ENCODE measurements at regions not wholly inside any gene's neighbourhood (a gene's known extent, or its start where the extent isn't known, plus 50 kb on each side); places are given as distances from the start of the nearest gene placed in this dataset.

DNA sequence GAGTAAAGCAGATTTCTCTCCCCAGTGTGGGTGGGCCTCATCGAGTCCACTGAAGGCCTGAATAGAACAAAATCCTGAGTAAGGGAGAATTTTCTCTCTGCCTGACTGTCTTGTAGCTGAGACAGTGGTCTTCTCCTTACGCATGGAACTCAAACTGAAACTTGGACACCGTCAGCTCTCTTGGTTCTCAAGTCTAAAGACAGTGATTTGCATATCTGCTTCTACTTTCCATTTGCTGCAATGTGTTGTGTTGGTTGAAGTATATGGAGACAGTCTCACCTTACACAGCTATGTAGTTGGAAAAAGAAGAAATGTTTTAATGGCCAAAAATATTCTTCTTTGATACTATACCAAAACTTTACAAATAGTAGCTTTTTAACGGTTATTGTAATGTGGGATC is 160.2 kb upstream of the LMNTD1 start:
- ATAC-seq (ENCODE audit: low FRiP score) (no peak), DNase-seq (ENCODE audit: low spot score) (no peak)
- TF ChIP-seq, protein P1, sequence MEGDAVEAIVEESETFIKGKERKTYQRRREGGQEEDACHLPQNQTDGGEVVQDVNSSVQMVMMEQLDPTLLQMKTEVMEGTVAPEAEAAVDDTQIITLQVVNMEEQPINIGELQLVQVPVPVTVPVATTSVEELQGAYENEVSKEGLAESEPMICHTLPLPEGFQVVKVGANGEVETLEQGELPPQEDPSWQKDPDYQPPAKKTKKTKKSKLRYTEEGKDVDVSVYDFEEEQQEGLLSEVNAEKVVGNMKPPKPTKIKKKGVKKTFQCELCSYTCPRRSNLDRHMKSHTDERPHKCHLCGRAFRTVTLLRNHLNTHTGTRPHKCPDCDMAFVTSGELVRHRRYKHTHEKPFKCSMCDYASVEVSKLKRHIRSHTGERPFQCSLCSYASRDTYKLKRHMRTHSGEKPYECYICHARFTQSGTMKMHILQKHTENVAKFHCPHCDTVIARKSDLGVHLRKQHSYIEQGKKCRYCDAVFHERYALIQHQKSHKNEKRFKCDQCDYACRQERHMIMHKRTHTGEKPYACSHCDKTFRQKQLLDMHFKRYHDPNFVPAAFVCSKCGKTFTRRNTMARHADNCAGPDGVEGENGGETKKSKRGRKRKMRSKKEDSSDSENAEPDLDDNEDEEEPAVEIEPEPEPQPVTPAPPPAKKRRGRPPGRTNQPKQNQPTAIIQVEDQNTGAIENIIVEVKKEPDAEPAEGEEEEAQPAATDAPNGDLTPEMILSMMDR (IDR thresholded peaks at IDR 0.05) = no peak

DNA sequence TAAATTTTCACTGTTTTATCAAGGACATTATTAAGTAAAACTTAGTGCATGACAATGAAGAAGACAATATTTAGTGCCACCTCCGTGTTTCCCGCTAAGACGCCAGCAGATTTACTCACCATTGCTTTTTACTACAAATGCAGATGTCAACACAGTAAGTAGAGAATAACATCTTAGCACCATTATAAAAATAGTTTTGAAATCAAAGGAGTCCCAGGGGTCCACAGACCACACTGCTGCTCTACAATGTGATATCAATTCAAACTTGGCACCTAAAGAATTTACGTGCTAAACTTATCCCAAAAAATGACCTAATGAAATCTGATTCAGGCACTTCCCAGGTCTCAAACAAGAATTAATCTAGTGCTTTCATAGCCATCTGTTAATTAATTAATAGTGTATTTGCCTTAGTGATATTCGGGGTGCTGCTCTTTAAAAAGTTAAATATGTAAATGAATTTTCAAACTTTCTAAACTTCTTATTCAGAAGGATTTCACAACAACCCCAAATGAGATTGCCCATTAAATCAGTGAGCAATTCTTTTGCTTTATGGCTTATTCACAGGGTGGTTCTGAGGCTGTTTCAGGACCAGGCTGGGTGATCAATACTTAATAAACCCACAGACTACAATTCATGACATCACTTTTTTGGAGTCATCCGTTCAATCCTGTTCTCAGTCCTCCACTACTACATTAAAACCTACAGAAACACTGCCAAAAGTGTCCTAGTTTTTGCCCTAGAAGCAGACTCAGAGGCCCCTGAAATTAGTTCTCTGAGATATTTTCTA is 161.3 kb upstream of the LMNTD1 start:
- TF ChIP-seq, protein P1 (IDR thresholded peaks at IDR 0.05) = no peak

DNA sequence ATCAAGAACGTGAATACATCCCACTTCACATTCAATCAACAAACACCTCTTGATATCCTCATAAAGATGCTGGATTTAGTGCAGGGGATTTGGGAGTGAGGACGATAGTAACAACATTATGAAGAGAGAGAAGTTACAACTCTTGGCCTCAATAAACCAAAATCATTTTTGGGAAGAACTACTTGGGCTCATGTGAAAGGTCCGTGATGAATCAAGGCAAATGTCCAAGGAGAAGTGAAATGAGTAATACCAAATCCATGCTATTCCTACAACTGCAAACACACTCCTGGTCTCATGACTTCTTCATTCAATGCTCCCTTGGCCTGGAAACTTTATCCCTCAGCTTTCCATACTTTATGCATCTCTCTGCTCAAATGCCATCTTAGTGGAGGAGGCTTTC is 162.0 kb upstream of the LMNTD1 start:
- TF ChIP-seq, protein P1 (IDR thresholded peaks at IDR 0.05) = no peak
- ATAC-seq (ENCODE audit: low FRiP score) (no peak), DNase-seq (ENCODE audit: low spot score) (no peak)

More for the DNA sequence above, 161.3 kb upstream of the LMNTD1 start:
- ATAC-seq (ENCODE audit: low FRiP score) = no peak
- DNase-seq (ENCODE audit: low spot score) = no peak

DNA sequence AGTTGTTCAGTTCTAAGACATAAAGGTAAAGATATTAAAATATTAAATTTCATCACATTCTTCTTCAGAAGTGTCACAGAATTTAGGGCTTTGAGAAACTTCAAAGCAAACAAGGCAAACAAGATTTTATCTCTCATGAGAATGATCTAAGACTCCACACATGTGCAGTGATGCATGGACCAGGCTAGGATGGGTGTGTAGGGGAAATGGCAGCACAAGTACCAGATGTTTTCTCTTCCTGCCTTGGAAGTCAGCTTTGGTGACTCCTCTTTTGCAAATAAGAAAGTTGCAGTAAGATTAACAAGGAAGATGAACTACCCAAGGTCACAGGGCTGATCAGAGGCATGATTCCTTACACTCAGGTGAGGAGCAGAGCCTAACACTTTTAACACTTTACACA is 163.8 kb upstream of the LMNTD1 start:
- DNase-seq (ENCODE audit: low spot score) (no peak), ATAC-seq (ENCODE audit: low FRiP score) (no peak)
- TF ChIP-seq, protein P1 (IDR thresholded peaks at IDR 0.05) = no peak

DNA sequence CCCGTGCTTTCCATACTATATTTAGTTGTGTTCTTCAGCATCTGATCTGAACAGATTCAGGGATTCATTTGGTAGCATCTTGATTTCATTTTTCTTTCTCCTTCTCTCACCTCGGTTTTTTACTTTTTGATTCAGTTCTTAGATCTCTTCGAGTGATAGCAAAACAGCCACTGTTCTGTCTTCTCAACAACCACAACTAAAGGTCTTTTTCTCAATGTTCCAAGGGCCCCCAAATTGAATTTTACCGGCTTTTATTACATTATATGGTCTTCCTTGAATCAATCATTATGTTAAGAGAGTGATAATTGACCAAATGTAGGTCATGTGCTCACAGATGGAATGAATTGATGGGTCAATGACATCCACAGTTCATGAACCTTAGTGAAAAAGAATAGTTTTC is 164.5 kb upstream of the LMNTD1 start:
- DNase-seq (ENCODE audit: low spot score) (no peak), ATAC-seq (ENCODE audit: low FRiP score) (no peak)
- TF ChIP-seq, protein P1 (IDR thresholded peaks at IDR 0.05) = no peak

DNA sequence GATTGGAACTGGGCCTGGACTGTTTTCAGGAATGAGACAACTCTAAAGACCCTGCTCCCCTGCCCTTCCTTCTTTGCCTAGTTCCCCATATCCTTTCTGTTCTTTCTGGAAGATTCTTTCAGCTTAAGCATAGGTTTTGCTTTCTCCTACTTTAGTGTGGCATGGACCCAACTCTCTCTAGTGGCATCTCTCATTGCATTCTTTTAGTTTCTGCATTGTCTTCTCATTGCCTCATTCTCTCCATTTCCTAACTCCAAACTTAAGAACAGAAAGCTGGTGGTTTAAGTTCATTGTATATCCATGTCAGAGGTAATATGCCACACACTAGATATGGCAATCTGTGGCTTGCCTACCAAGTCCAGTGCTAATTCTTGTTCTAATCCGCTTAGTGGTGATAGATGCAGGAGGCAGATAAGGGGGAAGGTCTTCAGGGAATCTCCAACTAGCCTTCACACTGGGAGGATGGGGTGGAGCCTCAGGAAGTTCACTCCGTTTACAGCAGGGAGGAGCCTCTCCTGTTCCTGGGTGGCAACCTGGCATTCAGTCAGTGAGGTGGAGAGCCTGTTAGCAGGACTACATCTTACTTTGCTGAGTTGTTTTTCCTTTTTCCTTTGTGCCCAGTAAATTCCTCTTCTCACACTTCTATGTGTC is 165.1 kb upstream of the LMNTD1 start:
- TF ChIP-seq, protein P1 (IDR thresholded peaks at IDR 0.05) = no peak
- ATAC-seq (ENCODE audit: low FRiP score) (no peak), DNase-seq (ENCODE audit: low spot score) (no peak)

DNA sequence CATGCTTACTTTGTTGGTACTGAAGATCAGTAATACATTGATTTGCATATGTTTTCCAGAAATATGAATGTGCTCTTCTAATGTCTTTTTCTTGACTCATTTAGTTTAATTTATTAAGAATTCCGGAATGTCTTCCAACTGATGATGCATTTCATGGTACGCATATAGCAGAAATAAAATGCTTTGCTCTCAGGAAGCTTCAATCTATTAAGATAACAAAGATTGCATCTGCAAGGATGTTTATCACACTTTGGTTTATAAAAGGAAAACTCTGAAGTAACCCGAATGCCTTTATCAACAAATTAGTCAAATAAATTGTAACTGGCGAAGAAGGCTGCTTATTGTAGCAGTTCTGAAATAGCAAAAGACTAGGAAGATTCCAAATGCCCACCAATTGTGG is 166.4 kb upstream of the LMNTD1 start:
- no peak for ATAC-seq (ENCODE audit: low FRiP score)
- DNase-seq (ENCODE audit: low spot score) = no peak
- TF ChIP-seq, protein P1 (IDR thresholded peaks at IDR 0.05) = no peak

Data from omental fat pad (tissue), 3 donors.